HEK293 (cell line): ENCODE measurements at regions not wholly inside any gene's neighbourhood (a gene's known extent, or its start where the extent isn't known, plus 50 kb on each side); places are given as distances from the start of the nearest gene placed in this dataset.

Experiments
- CTCF ChIA-PET: fragments of 350-600 bp; formaldehyde crosslinking; extraction: SDS; loops from one replicate; lab custom pipeline; 2021; ENCODE audit warnings: antibody characterized with exemption; lab: Yijun Ruan, JAX
- POLR2A ChIA-PET: fragments of 300-600 bp; formaldehyde crosslinking; extraction: SDS; loops from one replicate; lab custom pipeline; 2020; ENCODE audit warnings: antibody characterized with exemption, inconsistent platforms; lab: Yijun Ruan, JAX
- H3K27ac ChIP-seq: fragments of 200-500 bp; sonication (Bioruptor generic); 2 replicates; pipeline ENCODE4 v1.5.1; 2014; ENCODE audit warnings: low read depth, low read length, control low read depth, inconsistent platforms; ENCODE audit errors: extremely low read depth
- H3K36me3 ChIP-seq, 2 experiments: fragments of 200-500 bp in 1 of 2; sonication (Bioruptor generic) in 1 of 2; 1 replicate in 1 of 2; 2 replicates in 1 of 2; pipeline ENCODE4 v1.5.1; 2014 to 2017; ENCODE audit warnings: inconsistent platforms in 2 of 2, low read length in 2 of 2; ENCODE audit not compliant: control insufficient read depth in 2 of 2, insufficient read depth in 1 of 2
- H3K4me1 ChIP-seq: fragments of 200-500 bp; sonication (Bioruptor generic); 2 replicates; pipeline ENCODE4 v1.5.1; 2014; ENCODE audit warnings: mild to moderate bottlenecking, low read length, inconsistent platforms; ENCODE audit not compliant: control insufficient read depth, insufficient read depth
- H3K4me3 ChIP-seq: 2 replicates; pipeline ENCODE4 v1.5.1; 2011; ENCODE audit warnings: low read depth, mild to moderate bottlenecking, control low read depth, low read length, moderate library complexity
- H3K9me3 ChIP-seq: fragments of 200-500 bp; sonication (Bioruptor generic); 2 replicates; pipeline ENCODE4 v1.5.1; 2014; ENCODE audit warnings: low read depth, low read length, inconsistent platforms; ENCODE audit not compliant: control insufficient read depth, insufficient read depth
- EGR2 ChIP-seq: fragments of 450-650 bp; formaldehyde crosslinking; IDR thresholded peaks from 2 replicates; pipeline ENCODE4 v1.5.1; 2016; ENCODE audit warnings: low read depth, missing biosample characterization, missing genetic modification characterization
- GLIS2 ChIP-seq: fragments of 450-650 bp; formaldehyde crosslinking; IDR thresholded peaks from 2 replicates; pipeline ENCODE4 v1.5.1; 2016; ENCODE audit warnings: missing biosample characterization, missing genetic modification characterization
- YY2 ChIP-seq: fragments of 450-650 bp; formaldehyde crosslinking; IDR thresholded peaks from 2 replicates; pipeline ENCODE4 v1.5.1; 2016; ENCODE audit warnings: missing biosample characterization, missing genetic modification characterization
- ZNF112 ChIP-seq: fragments of 450-650 bp; formaldehyde crosslinking; IDR thresholded peaks from 2 replicates; pipeline ENCODE4 v1.5.0; 2017; ENCODE audit warnings: missing biosample characterization, missing genetic modification characterization
- ZNF2 ChIP-seq: fragments of 450-650 bp; formaldehyde crosslinking; IDR thresholded peaks from 2 replicates; pipeline ENCODE4 v1.5.1; 2016; ENCODE audit warnings: missing biosample characterization, missing genetic modification characterization
- ZNF214 ChIP-seq: fragments of 450-650 bp; formaldehyde crosslinking; IDR thresholded peaks from 2 replicates; pipeline ENCODE4 v1.5.1; 2017; ENCODE audit warnings: missing biosample characterization, mild to moderate bottlenecking, missing genetic modification characterization, borderline replicate concordance
- ZNF311 ChIP-seq: fragments of 450-650 bp; formaldehyde crosslinking; IDR thresholded peaks from 2 replicates; pipeline ENCODE4 v1.5.1; 2017; ENCODE audit warnings: missing biosample characterization, missing genetic modification characterization, borderline replicate concordance
- ZNF404 ChIP-seq: fragments of 450-650 bp; formaldehyde crosslinking; IDR thresholded peaks from 2 replicates; pipeline ENCODE4 v1.5.1; 2017; ENCODE audit warnings: missing biosample characterization, missing genetic modification characterization
- ZNF529 ChIP-seq: fragments of 450-650 bp; formaldehyde crosslinking; IDR thresholded peaks from 2 replicates; pipeline ENCODE4 v1.5.1; 2017; ENCODE audit warnings: missing genetic modification characterization, missing biosample characterization; ENCODE audit not compliant: insufficient replicate concordance
- ZNF792 ChIP-seq: fragments of 450-650 bp; formaldehyde crosslinking; IDR thresholded peaks from 2 replicates; pipeline ENCODE4 v1.5.1; 2016; ENCODE audit warnings: missing biosample characterization, missing genetic modification characterization
- ZNF830 ChIP-seq: fragments of 450-650 bp; IDR thresholded peaks from 2 replicates; pipeline ENCODE4 v1.5.0; 2018; ENCODE audit warnings: missing biosample characterization, missing genetic modification characterization, low read depth, mild to moderate bottlenecking, moderate library complexity
- TF ChIP-seq, protein P1 (sequence below): fragments of 450-650 bp; formaldehyde crosslinking; IDR thresholded peaks from 2 replicates; pipeline ENCODE4 v1.5.1; 2016; ENCODE audit warnings: missing biosample characterization, missing genetic modification characterization
- TF ChIP-seq, protein P2 (sequence below): fragments of 450-650 bp; formaldehyde crosslinking; IDR thresholded peaks from 2 replicates; pipeline ENCODE4 v1.5.0; 2017; ENCODE audit warnings: missing biosample characterization, missing genetic modification characterization, borderline replicate concordance
- TF ChIP-seq, protein P3 (sequence below): fragments of 450-650 bp; formaldehyde crosslinking; IDR thresholded peaks from 2 replicates; pipeline ENCODE4 v1.5.1; 2016; ENCODE audit warnings: missing biosample characterization, missing genetic modification characterization
- TF ChIP-seq, protein P4 (sequence below): fragments of 450-650 bp; formaldehyde crosslinking; IDR thresholded peaks from 2 replicates; pipeline ENCODE4 v1.5.1; 2016; ENCODE audit warnings: missing biosample characterization, missing genetic modification characterization, borderline replicate concordance

DNA sequence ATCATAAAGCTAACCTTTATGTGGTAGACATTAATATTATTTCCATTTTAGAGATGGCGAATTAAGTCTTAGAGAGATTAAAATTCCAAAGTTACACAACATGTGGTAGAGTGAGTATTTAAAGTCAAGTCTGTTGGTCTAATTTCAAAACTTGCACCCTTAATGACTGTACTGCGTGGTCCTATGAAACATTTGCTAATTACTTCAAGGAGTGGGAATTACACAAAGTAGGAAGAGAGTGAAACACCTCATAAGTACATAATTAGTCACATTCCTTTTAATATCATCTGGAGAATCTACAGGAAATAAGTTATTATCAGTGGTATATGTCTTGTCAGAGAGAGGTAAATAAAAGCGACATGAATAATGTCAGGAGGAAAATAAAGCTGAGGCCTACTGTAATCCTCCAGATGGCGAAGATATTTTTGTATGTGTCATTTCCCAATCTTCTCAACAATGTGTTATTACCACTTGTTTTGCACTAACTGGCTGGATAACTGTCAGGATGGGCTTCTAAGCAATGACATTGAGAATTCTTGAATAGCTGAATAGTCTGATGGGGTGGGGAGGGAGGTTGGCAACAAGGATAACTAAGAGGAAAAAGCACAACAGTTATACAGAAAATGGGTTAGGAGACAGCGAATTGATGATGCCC, 95.5 kb downstream of the TNFSF18 start (continued):
- TF ChIP-seq, protein P1, sequence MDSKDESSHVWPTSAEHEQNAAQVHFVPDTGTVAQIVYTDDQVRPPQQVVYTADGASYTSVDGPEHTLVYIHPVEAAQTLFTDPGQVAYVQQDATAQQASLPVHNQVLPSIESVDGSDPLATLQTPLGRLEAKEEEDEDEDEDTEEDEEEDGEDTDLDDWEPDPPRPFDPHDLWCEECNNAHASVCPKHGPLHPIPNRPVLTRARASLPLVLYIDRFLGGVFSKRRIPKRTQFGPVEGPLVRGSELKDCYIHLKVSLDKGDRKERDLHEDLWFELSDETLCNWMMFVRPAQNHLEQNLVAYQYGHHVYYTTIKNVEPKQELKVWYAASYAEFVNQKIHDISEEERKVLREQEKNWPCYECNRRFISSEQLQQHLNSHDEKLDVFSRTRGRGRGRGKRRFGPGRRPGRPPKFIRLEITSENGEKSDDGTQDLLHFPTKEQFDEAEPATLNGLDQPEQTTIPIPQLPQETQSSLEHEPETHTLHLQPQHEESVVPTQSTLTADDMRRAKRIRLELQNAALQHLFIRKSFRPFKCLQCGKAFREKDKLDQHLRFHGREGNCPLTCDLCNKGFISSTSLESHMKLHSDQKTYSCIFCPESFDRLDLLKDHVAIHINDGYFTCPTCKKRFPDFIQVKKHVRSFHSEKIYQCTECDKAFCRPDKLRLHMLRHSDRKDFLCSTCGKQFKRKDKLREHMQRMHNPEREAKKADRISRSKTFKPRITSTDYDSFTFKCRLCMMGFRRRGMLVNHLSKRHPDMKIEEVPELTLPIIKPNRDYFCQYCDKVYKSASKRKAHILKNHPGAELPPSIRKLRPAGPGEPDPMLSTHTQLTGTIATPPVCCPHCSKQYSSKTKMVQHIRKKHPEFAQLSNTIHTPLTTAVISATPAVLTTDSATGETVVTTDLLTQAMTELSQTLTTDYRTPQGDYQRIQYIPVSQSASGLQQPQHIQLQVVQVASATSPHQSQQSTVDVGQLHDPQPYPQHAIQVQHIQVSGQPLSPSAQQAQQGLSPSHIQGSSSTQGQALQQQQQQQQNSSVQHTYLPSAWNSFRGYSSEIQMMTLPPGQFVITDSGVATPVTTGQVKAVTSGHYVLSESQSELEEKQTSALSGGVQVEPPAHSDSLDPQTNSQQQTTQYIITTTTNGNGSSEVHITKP (tag by site-specific recombination), result no peak
- TF ChIP-seq GLIS2 (tag by site-specific recombination) (no peak), EGR2 (tag by site-specific recombination) (no peak), ZNF404 (no peak), ZNF112 (tag by site-specific recombination) (no peak)

DNA sequence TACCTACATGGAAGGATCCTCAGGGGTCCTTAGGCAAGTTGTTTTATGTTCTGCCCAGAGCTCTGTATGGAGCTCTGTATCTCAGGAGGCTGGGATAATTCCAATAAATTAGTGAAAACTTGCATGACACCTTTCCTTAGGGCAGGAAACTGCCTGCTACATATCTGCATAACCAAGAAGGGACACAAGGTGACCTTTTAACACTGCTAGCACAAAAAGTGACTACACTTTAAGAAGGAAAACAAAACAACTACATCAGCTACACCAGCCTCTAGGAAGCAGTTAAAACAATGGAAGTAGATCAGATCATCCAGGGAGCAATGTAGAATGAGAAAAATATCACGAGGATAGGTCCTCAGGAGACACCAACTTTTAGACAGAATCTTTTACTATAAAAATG, 93.9 kb downstream of the TNFSF18 start:
- no peak overlapping the region for H3K4me3 ChIP-seq
- no peak overlapping the region for H3K27ac ChIP-seq

DNA sequence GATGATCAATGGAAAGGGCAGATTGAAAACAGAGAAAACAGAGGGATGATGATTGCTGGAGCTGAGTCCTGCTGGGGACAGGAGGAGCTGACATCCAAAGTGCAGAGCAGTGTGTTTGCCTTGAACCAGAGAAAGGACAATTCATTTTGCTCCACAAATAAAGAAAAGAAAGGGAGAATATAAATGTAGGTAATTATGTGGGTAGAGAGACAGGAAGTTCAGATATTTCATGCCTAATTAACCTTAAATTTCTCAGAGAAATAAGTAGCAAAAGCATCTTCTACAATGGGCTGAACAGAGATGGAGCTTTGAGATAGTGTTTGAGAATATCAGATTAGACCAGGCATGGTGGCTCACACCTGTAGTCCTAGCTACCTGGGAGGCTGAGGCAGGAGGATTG, 93.2 kb downstream of the TNFSF18 start:
- Histone ChIP-seq H3K36me3 (no peaks in the 10 kb centered on the region), H3K4me1 (no peaks in the 10 kb centered on the region), H3K9me3 (no peaks in the 10 kb centered on the region), H3K4me3 (no peak overlapping the region), H3K27ac (no peak overlapping the region)
- TF ChIP-seq, protein P2, sequence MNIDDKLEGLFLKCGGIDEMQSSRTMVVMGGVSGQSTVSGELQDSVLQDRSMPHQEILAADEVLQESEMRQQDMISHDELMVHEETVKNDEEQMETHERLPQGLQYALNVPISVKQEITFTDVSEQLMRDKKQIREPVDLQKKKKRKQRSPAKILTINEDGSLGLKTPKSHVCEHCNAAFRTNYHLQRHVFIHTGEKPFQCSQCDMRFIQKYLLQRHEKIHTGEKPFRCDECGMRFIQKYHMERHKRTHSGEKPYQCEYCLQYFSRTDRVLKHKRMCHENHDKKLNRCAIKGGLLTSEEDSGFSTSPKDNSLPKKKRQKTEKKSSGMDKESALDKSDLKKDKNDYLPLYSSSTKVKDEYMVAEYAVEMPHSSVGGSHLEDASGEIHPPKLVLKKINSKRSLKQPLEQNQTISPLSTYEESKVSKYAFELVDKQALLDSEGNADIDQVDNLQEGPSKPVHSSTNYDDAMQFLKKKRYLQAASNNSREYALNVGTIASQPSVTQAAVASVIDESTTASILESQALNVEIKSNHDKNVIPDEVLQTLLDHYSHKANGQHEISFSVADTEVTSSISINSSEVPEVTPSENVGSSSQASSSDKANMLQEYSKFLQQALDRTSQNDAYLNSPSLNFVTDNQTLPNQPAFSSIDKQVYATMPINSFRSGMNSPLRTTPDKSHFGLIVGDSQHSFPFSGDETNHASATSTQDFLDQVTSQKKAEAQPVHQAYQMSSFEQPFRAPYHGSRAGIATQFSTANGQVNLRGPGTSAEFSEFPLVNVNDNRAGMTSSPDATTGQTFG (tag by site-specific recombination), result no peak
- TF ChIP-seq, protein P3, sequence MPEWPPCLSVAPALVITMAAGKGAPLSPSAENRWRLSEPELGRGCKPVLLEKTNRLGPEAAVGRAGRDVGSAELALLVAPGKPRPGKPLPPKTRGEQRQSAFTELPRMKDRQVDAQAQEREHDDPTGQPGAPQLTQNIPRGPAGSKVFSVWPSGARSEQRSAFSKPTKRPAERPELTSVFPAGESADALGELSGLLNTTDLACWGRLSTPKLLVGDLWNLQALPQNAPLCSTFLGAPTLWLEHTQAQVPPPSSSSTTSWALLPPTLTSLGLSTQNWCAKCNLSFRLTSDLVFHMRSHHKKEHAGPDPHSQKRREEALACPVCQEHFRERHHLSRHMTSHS (tag by site-specific recombination), result no peak
- TF ChIP-seq ZNF2 (tag by site-specific recombination) (no peak), ZNF214 (tag by site-specific recombination) (no peak), ZNF529 (no peak), ZNF830 (tag by site-specific recombination) (no peak)
- ChIA-PET POLR2A (no interaction called here), CTCF (interaction anchor here (0.6 to 1.1 kb wide), 2 partner anchors 107 to 131 kb away, joined by 3 to 5 read pairs; no protein-coding TSS in a partner anchor)

More for the DNA sequence above, 93.9 kb downstream of the TNFSF18 start:
- ChIA-PET CTCF (no interaction called here), POLR2A (no interaction called here)
- Histone ChIP-seq H3K4me1 (no peaks in the 10 kb centered on the region), H3K36me3 (no peaks in the 10 kb centered on the region), H3K9me3 (no peaks in the 10 kb centered on the region)
- no peak for TF ChIP-seq YY2 (tag by site-specific recombination)
- no peak for TF ChIP-seq ZNF792
- no peak for TF ChIP-seq ZNF311 (tag by site-specific recombination)
- TF ChIP-seq, protein P4, sequence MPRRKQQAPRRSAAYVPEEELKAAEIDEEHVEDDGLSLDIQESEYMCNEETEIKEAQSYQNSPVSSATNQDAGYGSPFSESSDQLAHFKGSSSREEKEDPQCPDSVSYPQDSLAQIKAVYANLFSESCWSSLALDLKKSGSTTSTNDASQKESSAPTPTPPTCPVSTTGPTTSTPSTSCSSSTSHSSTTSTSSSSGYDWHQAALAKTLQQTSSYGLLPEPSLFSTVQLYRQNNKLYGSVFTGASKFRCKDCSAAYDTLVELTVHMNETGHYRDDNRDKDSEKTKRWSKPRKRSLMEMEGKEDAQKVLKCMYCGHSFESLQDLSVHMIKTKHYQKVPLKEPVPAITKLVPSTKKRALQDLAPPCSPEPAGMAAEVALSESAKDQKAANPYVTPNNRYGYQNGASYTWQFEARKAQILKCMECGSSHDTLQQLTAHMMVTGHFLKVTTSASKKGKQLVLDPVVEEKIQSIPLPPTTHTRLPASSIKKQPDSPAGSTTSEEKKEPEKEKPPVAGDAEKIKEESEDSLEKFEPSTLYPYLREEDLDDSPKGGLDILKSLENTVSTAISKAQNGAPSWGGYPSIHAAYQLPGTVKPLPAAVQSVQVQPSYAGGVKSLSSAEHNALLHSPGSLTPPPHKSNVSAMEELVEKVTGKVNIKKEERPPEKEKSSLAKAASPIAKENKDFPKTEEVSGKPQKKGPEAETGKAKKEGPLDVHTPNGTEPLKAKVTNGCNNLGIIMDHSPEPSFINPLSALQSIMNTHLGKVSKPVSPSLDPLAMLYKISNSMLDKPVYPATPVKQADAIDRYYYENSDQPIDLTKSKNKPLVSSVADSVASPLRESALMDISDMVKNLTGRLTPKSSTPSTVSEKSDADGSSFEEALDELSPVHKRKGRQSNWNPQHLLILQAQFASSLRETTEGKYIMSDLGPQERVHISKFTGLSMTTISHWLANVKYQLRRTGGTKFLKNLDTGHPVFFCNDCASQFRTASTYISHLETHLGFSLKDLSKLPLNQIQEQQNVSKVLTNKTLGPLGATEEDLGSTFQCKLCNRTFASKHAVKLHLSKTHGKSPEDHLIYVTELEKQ (tag by site-specific recombination), result no peak
